IMR-90 (cell line): ENCODE measurements at regions not wholly inside any gene's neighbourhood (a gene's known extent, or its start where the extent isn't known, plus 50 kb on each side); places are given as distances from the start of the nearest gene placed in this dataset.

Experiments used
- ATAC-seq: fragments of 200-7000 bp; cut with Tn5 transposase; 2 replicates; pipeline ENCODE4 v1.9.1; 2020; ENCODE audit warnings: low read depth, mild to moderate bottlenecking, moderate library complexity
- BruUV-seq: library from RNA; stranded (reverse); fragments of 400-500 nt; replicated peaks from 2 replicates; lab custom pipeline; 2021; lab: Mats Ljungman, UMichigan
- CTCF ChIA-PET: fragments of 300-600 bp; formaldehyde crosslinking; extraction: SDS; loops from one replicate; lab custom pipeline; 2021; ENCODE audit warnings: antibody characterized with exemption; lab: Yijun Ruan, JAX
- POLR2A ChIA-PET: fragments of 300-600 bp; sonication (Branson Sonifier 250); formaldehyde crosslinking; loops from one replicate; lab custom pipeline; 2022; ENCODE audit warnings: antibody characterized with exemption; ENCODE audit not compliant: unreplicated experiment; lab: Charles Lee
- DNase-seq: peaks from one replicate; pipeline ENCODE4 v3.0.0; 2013
- H2AFZ ChIP-seq: replicated peaks from 2 replicates; pipeline ENCODE3; 2013; ENCODE audit warnings: low read length, mild to moderate bottlenecking; ENCODE audit not compliant: poor library complexity
- H2AK5ac ChIP-seq: 2 replicates; pipeline ENCODE4 v1.6.1; 2013; ENCODE audit warnings: low read depth, low read length, inconsistent platforms
- H2AK9ac ChIP-seq: replicated peaks from 2 replicates; pipeline ENCODE3; 2013; ENCODE audit warnings: mild to moderate bottlenecking, low read depth, low read length, moderate library complexity; ENCODE audit not compliant: poor library complexity
- H2BK120ac ChIP-seq: 2 replicates; pipeline ENCODE4 v1.6.1; 2013; ENCODE audit warnings: low read depth, low read length, inconsistent platforms
- H2BK15ac ChIP-seq: 3 replicates; pipeline ENCODE4 v1.6.1; 2013; ENCODE audit warnings: low read depth, low read length, inconsistent platforms
- H2BK20ac ChIP-seq: 2 replicates; pipeline ENCODE4 v1.6.1; 2013; ENCODE audit warnings: low read depth, mild to moderate bottlenecking, inconsistent platforms, low read length, moderate library complexity
- H2BK5ac ChIP-seq: 2 replicates; pipeline ENCODE4 v1.6.1; 2013; ENCODE audit warnings: mild to moderate bottlenecking, low read depth, low read length, inconsistent platforms; ENCODE audit not compliant: poor library complexity, severe bottlenecking
- H3K14ac ChIP-seq: replicated peaks from 2 replicates; pipeline ENCODE4 v1.6.1; 2013; ENCODE audit warnings: low read depth, low read length, inconsistent platforms
- H3K18ac ChIP-seq: 2 replicates; pipeline ENCODE4 v1.6.1; 2013; ENCODE audit warnings: low read depth, low read length, control low read depth
- H3K23ac ChIP-seq: 2 replicates; pipeline ENCODE4 v1.6.1; 2013; ENCODE audit warnings: low read depth, low read length, inconsistent platforms
- H3K27ac ChIP-seq: 2 replicates; pipeline ENCODE4 v1.5.1; 2013; ENCODE audit warnings: mild to moderate bottlenecking, control low read depth, low read length; ENCODE audit not compliant: insufficient read depth
- H3K27me3 ChIP-seq: 2 replicates; pipeline ENCODE4 v1.6.1; 2013; ENCODE audit warnings: low read length; ENCODE audit not compliant: control insufficient read depth, insufficient read depth
- H3K36me3 ChIP-seq: 2 replicates; pipeline ENCODE4 v1.6.1; 2013; ENCODE audit warnings: low read length, mixed read lengths; ENCODE audit not compliant: control insufficient read depth, insufficient read depth
- H3K4ac ChIP-seq: 2 replicates; pipeline ENCODE4 v1.6.1; 2013; ENCODE audit warnings: low read depth, low read length, inconsistent platforms
- H3K4me1 ChIP-seq: 2 replicates; pipeline ENCODE4 v1.6.1; 2013; ENCODE audit warnings: low read length, mixed read lengths; ENCODE audit not compliant: control insufficient read depth, insufficient read depth
- H3K4me2 ChIP-seq: 2 replicates; pipeline ENCODE4 v1.6.1; 2013; ENCODE audit warnings: low read depth, mild to moderate bottlenecking, control low read depth, low read length, moderate library complexity
- H3K4me3 ChIP-seq: 2 replicates; pipeline ENCODE4 v1.5.1; 2013; ENCODE audit warnings: low read depth, mild to moderate bottlenecking, control low read depth, low read length, moderate library complexity; ENCODE audit not compliant: insufficient read depth
- H3K56ac ChIP-seq: 2 replicates; pipeline ENCODE4 v1.6.1; 2013; ENCODE audit warnings: low read length, inconsistent platforms; ENCODE audit not compliant: insufficient read depth; ENCODE audit errors: extremely low read depth
- H3K79me1 ChIP-seq, 2 experiments: 2 replicates each; pipeline ENCODE4 v1.6.1; 2013; ENCODE audit warnings: low read length in 2 of 2, inconsistent platforms in 1 of 2, low read depth in 1 of 2
- H3K9ac ChIP-seq: 2 replicates; pipeline ENCODE4 v1.6.1; 2013; ENCODE audit warnings: low read depth, low read length, control low read depth
- H3K9me1 ChIP-seq: 2 replicates; pipeline ENCODE4 v1.6.1; 2013; ENCODE audit warnings: low read length, inconsistent platforms; ENCODE audit not compliant: insufficient read depth
- H3K9me3 ChIP-seq: 2 replicates; pipeline ENCODE4 v1.6.1; 2013; ENCODE audit warnings: low read length; ENCODE audit not compliant: control insufficient read depth, insufficient read depth
- H4K20me1 ChIP-seq: 2 replicates; pipeline ENCODE4 v1.6.1; 2013; ENCODE audit warnings: low read length, inconsistent platforms; ENCODE audit not compliant: insufficient read depth
- H4K5ac ChIP-seq: 2 replicates; pipeline ENCODE4 v1.6.1; 2013; ENCODE audit warnings: mild to moderate bottlenecking, low read depth, low read length, control low read depth
- H4K8ac ChIP-seq, 2 experiments: 2 replicates each; pipeline ENCODE4 v1.6.1; 2013; ENCODE audit warnings: low read depth in 2 of 2, low read length in 2 of 2, control low read depth in 1 of 2, inconsistent platforms in 1 of 2
- H4K91ac ChIP-seq: 2 replicates; pipeline ENCODE4 v1.6.1; 2013; ENCODE audit warnings: low read depth, low read length, inconsistent platforms; ENCODE audit not compliant: insufficient read depth
- RAD21 ChIP-seq: IDR thresholded peaks from 2 replicates; pipeline ENCODE4 v1.6.1; 2012; ENCODE audit warnings: low read length, improper control_type of control experiment
- SMC3 ChIP-seq: fragments of 150-350 bp; IDR thresholded peaks from 2 replicates; pipeline ENCODE4 v1.6.1; 2016; ENCODE audit warnings: low read depth, mild to moderate bottlenecking, antibody characterized with exemption, low read length, moderate library complexity
- WGBS, 2 experiments: methylation state at CpG; one replicate each; pipeline versions ENCODE4 v1.1.5 to v1.1.7; 2013; ENCODE audit warnings: missing lambda C conversion rate in 2 of 2; ENCODE audit not compliant: insufficient read length in 1 of 2; ENCODE audit errors: extremely low coverage in 2 of 2; 5-methylcytosine and 5-hydroxymethylcytosine counted together
- dilution Hi-C: fragments of 300-500 bp; cut with HindIII; formaldehyde crosslinking; loops from one replicate; pipeline ENCODE4 v1.14.3; 2018; ENCODE audit warnings: low sequenced_read_pairs; ENCODE audit not compliant: unreplicated experiment
- in situ Hi-C: fragments of 300-500 bp; cut with MboI; formaldehyde crosslinking; loops from 3 replicates; pipeline ENCODE4 v1.14.3; 2019; ENCODE audit warnings: low sequenced_read_pairs, inconsistent platforms, mixed read lengths
- intact Hi-C: fragments of 100-400 bp; cut with micrococcal nuclease; formaldehyde crosslinking; loops from 2 replicates; pipeline ENCODE4 v1.10.0; 2022
- TF ChIP-seq, protein P1 (sequence below): conservative IDR thresholded peaks from 2 replicates; pipeline ENCODE4 v1.5.1; 2012; ENCODE audit warnings: mild to moderate bottlenecking, low read depth, low read length, improper control_type of control experiment
- TF ChIP-seq, protein P2 (sequence below): fragments of 150-350 bp; IDR thresholded peaks from 2 replicates; pipeline ENCODE4 v1.6.1; 2017; ENCODE audit warnings: mild to moderate bottlenecking, antibody characterized with exemption, low read length, low read depth

DNA sequence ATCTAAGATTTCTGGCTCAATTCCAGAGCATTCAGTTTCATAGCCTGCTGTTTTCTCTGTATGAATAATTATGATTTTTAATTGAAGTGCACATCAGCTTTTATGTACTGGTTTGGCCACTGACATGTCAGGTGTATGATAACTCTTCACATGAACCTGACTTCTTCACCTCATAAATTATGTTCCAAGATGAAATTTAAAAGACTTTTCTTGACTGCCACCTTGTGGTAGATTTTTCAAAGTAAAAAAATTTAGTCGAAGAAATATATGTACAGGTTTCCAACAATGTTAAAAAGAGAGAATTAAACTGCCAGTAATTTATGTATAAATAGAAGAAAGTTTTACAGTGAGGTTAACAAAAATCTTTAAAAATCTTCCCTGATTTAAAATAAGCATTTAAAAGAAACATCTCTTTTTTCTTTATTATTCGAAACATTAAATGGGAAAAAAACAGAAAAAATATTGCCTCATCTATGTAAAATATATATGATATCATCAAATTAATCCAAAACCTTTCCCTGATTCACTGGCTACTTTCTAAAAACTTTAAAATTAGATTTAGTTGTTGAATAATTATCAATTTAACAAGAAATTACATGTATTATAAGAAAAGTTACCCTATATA, 124.9 kb upstream of the ATXN7L3B start:
- Histone ChIP-seq H4K5ac (no peak overlapping the region), H3K9ac (no peak overlapping the region), H3K9me3 (no peaks in the 10 kb centered on the region), H2AK9ac (no peak overlapping the region), H2BK20ac (no peak overlapping the region), H2AK5ac (no peak overlapping the region), H2BK15ac (no peak overlapping the region), H3K27me3 (no peaks in the 10 kb centered on the region), H4K20me1 (no peaks in the 10 kb centered on the region), H4K91ac (no peak overlapping the region), H3K18ac (no peak overlapping the region), H2AFZ (no peak overlapping the region), H2BK120ac (no peak overlapping the region), H3K14ac (no peak overlapping the region), H2BK5ac (no peak overlapping the region), H3K56ac (no peak overlapping the region), H3K27ac (no peak overlapping the region), H3K4me2 (no peak overlapping the region), H3K36me3 (no peaks in the 10 kb centered on the region), H3K4me1 (no peaks in the 10 kb centered on the region), H3K4ac (no peak overlapping the region), H3K79me1 (no peaks in the 10 kb centered on the region), H4K8ac (no peak overlapping the region), H3K4me3 (no peak overlapping the region), H3K23ac (no peak overlapping the region), H3K9me1 (no peaks in the 10 kb centered on the region)
- ChIA-PET POLR2A (no interaction called here), CTCF (no interaction called here)
- no CpG with 5 or more reads among the region's 2 CpGs for WGBS, 2 experiments
- TF ChIP-seq, protein P1, sequence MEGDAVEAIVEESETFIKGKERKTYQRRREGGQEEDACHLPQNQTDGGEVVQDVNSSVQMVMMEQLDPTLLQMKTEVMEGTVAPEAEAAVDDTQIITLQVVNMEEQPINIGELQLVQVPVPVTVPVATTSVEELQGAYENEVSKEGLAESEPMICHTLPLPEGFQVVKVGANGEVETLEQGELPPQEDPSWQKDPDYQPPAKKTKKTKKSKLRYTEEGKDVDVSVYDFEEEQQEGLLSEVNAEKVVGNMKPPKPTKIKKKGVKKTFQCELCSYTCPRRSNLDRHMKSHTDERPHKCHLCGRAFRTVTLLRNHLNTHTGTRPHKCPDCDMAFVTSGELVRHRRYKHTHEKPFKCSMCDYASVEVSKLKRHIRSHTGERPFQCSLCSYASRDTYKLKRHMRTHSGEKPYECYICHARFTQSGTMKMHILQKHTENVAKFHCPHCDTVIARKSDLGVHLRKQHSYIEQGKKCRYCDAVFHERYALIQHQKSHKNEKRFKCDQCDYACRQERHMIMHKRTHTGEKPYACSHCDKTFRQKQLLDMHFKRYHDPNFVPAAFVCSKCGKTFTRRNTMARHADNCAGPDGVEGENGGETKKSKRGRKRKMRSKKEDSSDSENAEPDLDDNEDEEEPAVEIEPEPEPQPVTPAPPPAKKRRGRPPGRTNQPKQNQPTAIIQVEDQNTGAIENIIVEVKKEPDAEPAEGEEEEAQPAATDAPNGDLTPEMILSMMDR: peak; percentile 41
- 0 out of 2 replicates have a peak, but pooled peaks have one; percentile 13 for TF ChIP-seq RAD21
- TF ChIP-seq, protein P2, sequence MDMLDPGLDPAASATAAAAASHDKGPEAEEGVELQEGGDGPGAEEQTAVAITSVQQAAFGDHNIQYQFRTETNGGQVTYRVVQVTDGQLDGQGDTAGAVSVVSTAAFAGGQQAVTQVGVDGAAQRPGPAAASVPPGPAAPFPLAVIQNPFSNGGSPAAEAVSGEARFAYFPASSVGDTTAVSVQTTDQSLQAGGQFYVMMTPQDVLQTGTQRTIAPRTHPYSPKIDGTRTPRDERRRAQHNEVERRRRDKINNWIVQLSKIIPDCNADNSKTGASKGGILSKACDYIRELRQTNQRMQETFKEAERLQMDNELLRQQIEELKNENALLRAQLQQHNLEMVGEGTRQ: no peak
- peak; percentile 11; the same call in 1 of the 2 replicates for TF ChIP-seq SMC3
- ATAC-seq: no peak
- no TSS peak for BruUV-seq
- peak; percentile 3 for DNase-seq
- in situ Hi-C loops: no loop called here
- dilution Hi-C loops: no loop called here
- intact Hi-C loops: no loop called here
